B cell (primary cell): ENCODE measurements at regions not wholly inside any gene's neighbourhood (a gene's known extent, or its start where the extent isn't known, plus 50 kb on each side); places are given as distances from the start of the nearest gene placed in this dataset.

ENCODE experiments used
- ATAC-seq: fragments of 200-7000 bp; cut with Tn5 transposase; one replicate; pipeline ENCODE4 v1.10.0; 2021; ENCODE audit warnings: low read depth, mild to moderate bottlenecking, moderate number of reproducible peaks, moderate library complexity
- CTCF ChIA-PET: fragments of 350-600 bp; sonication (Branson Sonifier 250); formaldehyde crosslinking; loops from one replicate; lab custom pipeline; 2021; ENCODE audit warnings: antibody characterized with exemption, inconsistent platforms; lab: Charles Lee
- POLR2A ChIA-PET: fragments of 350-600 bp; sonication (Branson Sonifier 250); formaldehyde crosslinking; loops from one replicate; lab custom pipeline; 2021; ENCODE audit warnings: antibody characterized with exemption; lab: Charles Lee
- DNase-seq: peaks from one replicate; pipeline ENCODE4 v3.0.0; 2013
- H2AFZ ChIP-seq: 2 replicates; pipeline ENCODE4 v1.6.1; 2012; ENCODE audit warnings: mild to moderate bottlenecking, low read depth, low read length; ENCODE audit not compliant: insufficient read depth, poor library complexity, severe bottlenecking
- H3K27ac ChIP-seq, 2 donors: 1 replicate in 1 of 2; 2 replicates in 1 of 2; pipeline ENCODE4 v1.5.1; 2012 to 2013; ENCODE audit warnings: low read length in 2 of 2, mild to moderate bottlenecking in 2 of 2, moderate library complexity in 1 of 2
- H3K27me3 ChIP-seq, 4 experiments: fragments of 200-600 bp in 1 of 4; sonication (generic) in 1 of 4; replicated peaks in 1 of 4; 1 replicate in 2 of 4; 2 replicates in 2 of 4; pipeline versions ENCODE4 v1.6.1 to v1.7.0; 2013 to 2016; ENCODE audit warnings: low read length in 3 of 4, mild to moderate bottlenecking in 2 of 4, mixed read lengths in 1 of 4, moderate library complexity in 1 of 4; ENCODE audit not compliant: insufficient read depth in 4 of 4, control insufficient read depth in 3 of 4; ENCODE audit errors: control extremely low read depth in 1 of 4
- H3K36me3 ChIP-seq, 2 experiments: replicated peaks in 1 of 2; 1 replicate in 1 of 2; 2 replicates in 1 of 2; pipeline versions ENCODE4 v1.6.1 to v1.7.1; 2013; ENCODE audit warnings: low read length in 1 of 2; ENCODE audit not compliant: insufficient read depth in 2 of 2, control insufficient read depth in 1 of 2; ENCODE audit errors: control extremely low read depth in 1 of 2, extremely low read depth in 1 of 2
- H3K4me1 ChIP-seq, 2 donors: fragments of 200-600 bp in 1 of 2; sonication (generic) in 1 of 2; 1 replicate in 1 of 2; 2 replicates in 1 of 2; pipeline versions ENCODE4 v1.5.1 to v1.6.1; 2013 to 2017; ENCODE audit warnings: low read length in 2 of 2; ENCODE audit not compliant: control insufficient read depth in 2 of 2, insufficient read depth in 2 of 2
- H3K4me2 ChIP-seq: replicated peaks from 2 replicates; pipeline ENCODE3; 2012; ENCODE audit warnings: mild to moderate bottlenecking, low read depth, low read length; ENCODE audit not compliant: poor library complexity, severe bottlenecking
- H3K4me3 ChIP-seq, 5 experiments: fragments of 200-600 bp in 1 of 5; sonication (generic) in 1 of 5; 1 replicate in 3 of 5; 2 replicates in 2 of 5; pipeline versions ENCODE4 v1.5.1 to v1.7.0; 2011 to 2016; ENCODE audit warnings: low read length in 4 of 5, mild to moderate bottlenecking in 4 of 5, low read depth in 2 of 5, control low read depth in 1 of 5, moderate library complexity in 1 of 5; ENCODE audit not compliant: insufficient read depth in 1 of 5; ENCODE audit errors: control extremely low read depth in 1 of 5, extremely low read depth in 1 of 5
- H3K79me2 ChIP-seq: fragments of 200-600 bp; sonication (generic); one replicate; pipeline ENCODE4 v1.6.0; 2016; ENCODE audit warnings: low read length; ENCODE audit not compliant: control insufficient read depth, insufficient read depth
- H3K9ac ChIP-seq: fragments of 200-600 bp; sonication (generic); 2 replicates; pipeline ENCODE4 v1.6.1; 2017; ENCODE audit warnings: mild to moderate bottlenecking, low read length, moderate library complexity
- H3K9me3 ChIP-seq, 3 donors: one replicate each; pipeline versions ENCODE4 v1.6.1 to v1.7.1; 2013; ENCODE audit warnings: low read length in 2 of 3; ENCODE audit not compliant: control insufficient read depth in 2 of 3, insufficient read depth in 1 of 3; ENCODE audit errors: control extremely low read depth in 1 of 3
- H4K20me1 ChIP-seq: 2 replicates; pipeline ENCODE4 v1.6.0; 2012; ENCODE audit warnings: mild to moderate bottlenecking, low read length; ENCODE audit not compliant: insufficient read depth, control insufficient read depth, poor library complexity, severe bottlenecking
- H3K27ac Mint-ChIP-seq: one replicate; pipeline ENCODE4 v1.8.0; 2021; ENCODE audit warnings: mixed read lengths
- H3K27me3 Mint-ChIP-seq: one replicate; pipeline ENCODE4 v1.8.0; 2021; ENCODE audit warnings: mixed read lengths
- H3K4me1 Mint-ChIP-seq: one replicate; pipeline ENCODE4 v1.8.0; 2021; ENCODE audit warnings: mixed read lengths
- H3K4me3 Mint-ChIP-seq: one replicate; pipeline ENCODE4 v1.8.0; 2021; ENCODE audit warnings: mixed read lengths
- H3K9me3 Mint-ChIP-seq: one replicate; pipeline ENCODE4 v1.8.0; 2022; ENCODE audit warnings: mixed read lengths; ENCODE audit not compliant: insufficient read depth
- CTCF ChIP-seq: fragments of 200-600 bp; IDR thresholded peaks from one replicate; pipeline ENCODE4 v1.8.0; 2022; ENCODE audit warnings: antibody characterized with exemption, mild to moderate bottlenecking
- EZH2 ChIP-seq: IDR thresholded peaks from 2 replicates; pipeline ENCODE4 v1.6.1; 2012; ENCODE audit warnings: borderline replicate concordance, low read depth, mild to moderate bottlenecking, moderate library complexity, low read length; ENCODE audit not compliant: insufficient read depth, poor library complexity, severe bottlenecking
- WGBS: methylation state at CpG from one replicate; pipeline ENCODE4 v1.1.5; 2013; ENCODE audit warnings: missing lambda C conversion rate; ENCODE audit not compliant: insufficient coverage; 5-methylcytosine and 5-hydroxymethylcytosine counted together
- intact Hi-C: fragments of 100-400 bp; cut with micrococcal nuclease; formaldehyde crosslinking; loops from one replicate; pipeline ENCODE4 v1.10.0; 2022

GRCh38 chr12:115205755-115206308 lies 521.9 kb upstream of the TBX3 start:
- Mint-ChIP-seq H3K4me1 (no peaks in the 10 kb centered on the region), H3K9me3 (no peaks in the 10 kb centered on the region), H3K27ac (no peak overlapping the region), H3K4me3 (no peak overlapping the region), H3K27me3 (no peaks in the 10 kb centered on the region)
- Histone ChIP-seq H3K4me2 (no peak overlapping the region), H3K27ac (no peak overlapping the region), H3K9ac (no peak overlapping the region), H3K79me2 (no peaks in the 10 kb centered on the region), H3K9me3 (peaks cover 0 to 2% (median 0%) of the 10 kb centered on the region in 3 donors), H3K27me3 (no peaks in the 10 kb centered on the region), H3K4me3 (no peak overlapping the region), H2AFZ (no peak overlapping the region), H4K20me1 (no peaks in the 10 kb centered on the region), H3K4me1 (no peaks in the 10 kb centered on the region), H3K36me3 (no peaks in the 10 kb centered on the region)
- DNase-seq (no peak), ATAC-seq (no peak)
- no peak for TF ChIP-seq EZH2
- POLR2A ChIA-PET, result no interaction called here
- CTCF ChIA-PET, result no interaction called here
- intact Hi-C loops, result no loop called here
- 68% methylated on average over 4 of the region's 6 CpGs for WGBS

GRCh38 chr12:115204957-115205754 lies 521.2 kb upstream of the TBX3 start:
- Mint-ChIP-seq H3K4me3 (no peak overlapping the region), H3K27ac (no peak overlapping the region), H3K27me3 (no peaks in the 10 kb centered on the region), H3K4me1 (no peaks in the 10 kb centered on the region), H3K9me3 (no peaks in the 10 kb centered on the region)
- no peak for TF ChIP-seq CTCF
- no peak for TF ChIP-seq EZH2
- DNase-seq, result no peak
- no peaks in the 10 kb centered on the region for H3K4me1 ChIP-seq
- no peak overlapping the region for H3K9ac ChIP-seq
- CTCF ChIA-PET, result no interaction called here
- H2AFZ ChIP-seq, result no peak overlapping the region
- H3K27me3 ChIP-seq, result no peaks in the 10 kb centered on the region
- POLR2A ChIA-PET, result no interaction called here
- intact Hi-C loops, result no loop called here
- no peak overlapping the region for H3K27ac ChIP-seq
- H3K36me3 ChIP-seq, result no peaks in the 10 kb centered on the region
- no peaks in the 10 kb centered on the region for H3K79me2 ChIP-seq
- WGBS, result 60% methylated on average over 4 of the region's 10 CpGs
- no peaks in the 10 kb centered on the region for H3K9me3 ChIP-seq
- no peak for ATAC-seq
- H3K4me2 ChIP-seq, result no peak overlapping the region
- H4K20me1 ChIP-seq, result no peaks in the 10 kb centered on the region
- H3K4me3 ChIP-seq, result no peak overlapping the region
